Esophagus muscularis mucosa (tissue), 4 donors: ENCODE measurements at regions not wholly inside any gene's neighbourhood (a gene's known extent, or its start where the extent isn't known, plus 50 kb on each side); places are given as distances from the start of the nearest gene placed in this dataset.
"Not testable (repeated sequence)": the region's sequence is repeated elsewhere in the genome, so short reads cannot be mapped to it uniquely, and the experiment has no call there.

Experiments used
- DNase-seq: peaks from one replicate; pipeline ENCODE4 v3.0.0-alpha.2; 2017; ENCODE audit errors: extremely low spot score
- H3K27ac ChIP-seq, 4 donors: fragments of 200-600 bp; sonication (generic); replicated peaks in 1 of 4; 1 replicate in 3 of 4; 2 replicates in 1 of 4; pipeline ENCODE4 v1.5.1; 2016 to 2019; ENCODE audit warnings: mild to moderate bottlenecking in 1 of 4
- H3K27me3 ChIP-seq, 4 donors: fragments of 200-600 bp; sonication (generic); one replicate each; pipeline versions ENCODE4 v1.5.1 to v1.6.0; 2016 to 2019
- H3K36me3 ChIP-seq, 4 donors: fragments of 200-600 bp; sonication (generic); one replicate each; pipeline ENCODE4 v1.5.1; 2016 to 2019
- H3K4me1 ChIP-seq, 4 donors: fragments of 200-600 bp; sonication (generic); one replicate each; pipeline ENCODE4 v1.5.1; 2016 to 2019
- H3K4me3 ChIP-seq, 4 donors: fragments of 200-600 bp; sonication (generic); 1 replicate in 2 of 4; 2 replicates in 2 of 4; pipeline ENCODE4 v1.5.1; 2016 to 2019; ENCODE audit warnings: mild to moderate bottlenecking in 4 of 4, moderate library complexity in 1 of 4
- H3K9me3 ChIP-seq, 4 donors: fragments of 200-600 bp; sonication (generic); 1 replicate in 3 of 4; 2 replicates in 1 of 4; pipeline ENCODE4 v1.5.1; 2016 to 2019
- EP300 ChIP-seq: sonication (generic); formaldehyde crosslinking; IDR thresholded peaks from one replicate; pipeline ENCODE4 v1.6.1; 2017; ENCODE audit warnings: antibody characterized with exemption
- POLR2A ChIP-seq: fragments of 450-650 bp; IDR thresholded peaks from one replicate; pipeline ENCODE4 v1.6.1; 2017; ENCODE audit warnings: antibody characterized with exemption, moderate library complexity, mild to moderate bottlenecking, low read depth
- POLR2AphosphoS5 ChIP-seq, 2 donors: sonication (generic); formaldehyde crosslinking; IDR thresholded peaks; one replicate each; pipeline ENCODE4 v1.6.1; 2017; ENCODE audit warnings: antibody characterized with exemption in 2 of 2
- whole genome bisulfite sequencing: methylation state at CpG from one replicate; pipeline ENCODE4 v1.1.5; 2018; 5-methylcytosine and 5-hydroxymethylcytosine counted together
- intact Hi-C: fragments of 100-400 bp; cut with DNase I; formaldehyde crosslinking; loops from one replicate; pipeline ENCODE4 v1.15.1; 2023
- TF ChIP-seq, protein P1 (sequence below), 3 experiments: fragments of 200-600 bp in 2 of 3; fragments of 450-650 bp in 1 of 3; sonication (generic) in 2 of 3; IDR thresholded peaks; one replicate each; pipeline ENCODE4 v1.5.1; 2017 to 2019; ENCODE audit warnings: antibody characterized with exemption in 3 of 3, mild to moderate bottlenecking in 2 of 3, moderate library complexity in 1 of 3

DNA sequence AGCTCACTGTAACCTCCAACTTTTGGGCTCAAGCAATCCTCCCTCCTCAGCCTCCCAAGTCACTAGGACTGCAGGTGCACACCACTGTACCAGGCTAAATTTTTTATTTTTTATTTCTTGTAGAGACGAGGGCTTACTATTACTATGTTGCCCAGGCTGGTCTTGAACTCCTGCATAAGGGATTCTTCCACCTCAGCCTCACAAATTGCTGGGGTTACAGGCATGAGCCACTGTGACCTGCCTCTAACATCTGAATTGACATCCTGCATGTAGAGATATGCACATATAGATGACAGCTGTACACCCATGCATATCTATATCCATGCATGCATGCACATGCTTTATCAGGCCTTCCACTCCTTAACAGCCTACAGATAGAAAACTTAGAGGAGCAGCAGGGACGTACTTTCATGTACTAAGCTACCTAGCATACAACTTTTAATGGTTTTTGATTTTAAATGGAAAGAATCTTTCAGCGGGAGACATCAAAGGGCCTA is 740.9 kb upstream of the TPTE start:
- 45% methylated on average over 3 of the region's 3 CpGs for WGBS

DNA sequence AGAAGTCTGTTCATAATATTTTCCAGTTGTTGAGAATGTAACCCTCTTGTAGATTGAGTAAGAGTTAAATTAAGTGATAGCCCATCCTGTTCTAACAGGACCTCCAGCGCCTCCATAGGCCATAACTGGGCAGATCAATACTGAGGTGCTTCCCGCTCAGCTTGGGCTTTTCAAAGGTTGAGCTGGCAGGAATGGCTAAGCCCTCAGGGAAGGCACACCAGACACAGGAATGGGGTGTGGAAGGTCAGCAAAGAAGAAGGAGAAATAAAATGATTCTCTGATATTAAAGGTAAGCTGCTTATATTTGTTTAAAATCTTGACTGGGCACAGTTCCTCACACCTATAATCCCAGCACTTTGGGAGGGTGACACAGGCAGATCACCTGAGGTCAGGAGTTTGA is 737.8 kb upstream of the TPTE start:
- H3K27ac ChIP-seq, H3K4me1 ChIP-seq, H3K36me3 ChIP-seq, H3K4me3 ChIP-seq, intact Hi-C loops, H3K9me3 ChIP-seq: not testable (repeated sequence)
- H3K27me3 ChIP-seq = peaks cover 0 to 45% (median 0%) of the 10 kb centered on the region in 4 donors
- 38% methylated on average over 2 of the region's 2 CpGs for WGBS
- DNase-seq = peak; percentile 86

More for the DNA sequence above, 740.9 kb upstream of the TPTE start:
- Histone ChIP-seq H3K27me3 (peaks cover 0 to 39% (median 0%) of the 10 kb centered on the region in 4 donors), H3K9me3 (peaks cover 0 to 10% (median 0%) of the 10 kb centered on the region in 4 donors), H3K4me1 (no peaks in the 10 kb centered on the region), H3K4me3 (no peak overlapping the region), H3K36me3 (no peaks in the 10 kb centered on the region), H3K27ac (no peak overlapping the region)
- TF ChIP-seq, protein P1, sequence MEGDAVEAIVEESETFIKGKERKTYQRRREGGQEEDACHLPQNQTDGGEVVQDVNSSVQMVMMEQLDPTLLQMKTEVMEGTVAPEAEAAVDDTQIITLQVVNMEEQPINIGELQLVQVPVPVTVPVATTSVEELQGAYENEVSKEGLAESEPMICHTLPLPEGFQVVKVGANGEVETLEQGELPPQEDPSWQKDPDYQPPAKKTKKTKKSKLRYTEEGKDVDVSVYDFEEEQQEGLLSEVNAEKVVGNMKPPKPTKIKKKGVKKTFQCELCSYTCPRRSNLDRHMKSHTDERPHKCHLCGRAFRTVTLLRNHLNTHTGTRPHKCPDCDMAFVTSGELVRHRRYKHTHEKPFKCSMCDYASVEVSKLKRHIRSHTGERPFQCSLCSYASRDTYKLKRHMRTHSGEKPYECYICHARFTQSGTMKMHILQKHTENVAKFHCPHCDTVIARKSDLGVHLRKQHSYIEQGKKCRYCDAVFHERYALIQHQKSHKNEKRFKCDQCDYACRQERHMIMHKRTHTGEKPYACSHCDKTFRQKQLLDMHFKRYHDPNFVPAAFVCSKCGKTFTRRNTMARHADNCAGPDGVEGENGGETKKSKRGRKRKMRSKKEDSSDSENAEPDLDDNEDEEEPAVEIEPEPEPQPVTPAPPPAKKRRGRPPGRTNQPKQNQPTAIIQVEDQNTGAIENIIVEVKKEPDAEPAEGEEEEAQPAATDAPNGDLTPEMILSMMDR (IDR thresholded peaks at IDR 0.05) = no peak
- TF ChIP-seq POLR2AphosphoS5 (IDR thresholded peaks at IDR 0.05) (no peak), POLR2A (no peak), EP300 (no peak)
- intact Hi-C loops = no loop called here
- peak; percentile 92 for DNase-seq

DNA sequence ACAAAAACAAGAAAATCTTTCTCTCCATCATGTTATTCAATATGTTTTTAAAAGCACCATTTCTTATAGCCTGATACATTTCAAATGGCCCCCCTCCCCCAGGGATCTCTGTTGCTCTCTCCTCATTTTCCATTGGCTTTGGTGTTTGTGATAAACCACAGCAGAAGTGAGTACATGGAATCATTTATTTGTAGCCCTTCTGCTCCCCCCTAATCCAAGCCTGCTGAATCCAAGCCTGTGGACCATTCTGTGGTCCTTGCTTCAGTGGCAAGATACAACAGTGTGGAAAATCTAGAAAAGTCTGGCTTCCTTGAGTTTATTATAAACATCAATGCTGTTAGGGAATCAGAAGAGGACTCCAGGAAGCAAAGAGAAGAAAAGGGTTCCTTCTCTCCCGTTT is 737.2 kb upstream of the TPTE start:
- WGBS = 33% methylated on average over 1 of the region's 1 CpG
- H3K4me3 ChIP-seq, H3K27ac ChIP-seq, H3K4me1 ChIP-seq, H3K9me3 ChIP-seq, H3K36me3 ChIP-seq, intact Hi-C loops: not testable (repeated sequence)
- peak; percentile 91 for DNase-seq
- H3K27me3 ChIP-seq = peaks cover 0 to 48% (median 0%) of the 10 kb centered on the region in 4 donors

DNA sequence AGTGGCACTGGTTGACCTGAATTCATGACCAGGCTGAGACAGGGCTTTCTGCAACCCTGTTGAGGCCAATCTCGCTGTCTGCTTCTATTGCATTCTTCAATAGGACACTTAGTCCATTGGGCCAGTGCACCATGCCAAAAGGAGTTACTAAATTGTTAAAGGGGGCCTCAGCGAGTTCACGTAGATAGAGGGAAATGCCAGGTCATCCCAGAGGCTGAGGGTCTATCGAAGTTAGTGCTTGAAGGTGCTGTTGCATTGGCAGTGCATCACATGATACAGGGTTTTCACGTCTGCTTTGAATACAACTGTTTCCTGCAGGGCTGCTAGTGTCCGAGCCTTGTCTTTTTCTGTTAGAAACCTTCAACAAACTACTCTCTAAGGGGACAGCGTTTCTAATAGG is 735.3 kb upstream of the TPTE start:
- peak; percentile 92 for DNase-seq
- H3K27me3 ChIP-seq = peaks cover 0 to 56% (median 0%) of the 10 kb centered on the region in 4 donors
- H3K4me1 ChIP-seq, H3K27ac ChIP-seq, intact Hi-C loops, H3K36me3 ChIP-seq, H3K4me3 ChIP-seq, H3K9me3 ChIP-seq: not testable (repeated sequence)
- 50% methylated on average over 7 of the region's 7 CpGs for WGBS

DNA sequence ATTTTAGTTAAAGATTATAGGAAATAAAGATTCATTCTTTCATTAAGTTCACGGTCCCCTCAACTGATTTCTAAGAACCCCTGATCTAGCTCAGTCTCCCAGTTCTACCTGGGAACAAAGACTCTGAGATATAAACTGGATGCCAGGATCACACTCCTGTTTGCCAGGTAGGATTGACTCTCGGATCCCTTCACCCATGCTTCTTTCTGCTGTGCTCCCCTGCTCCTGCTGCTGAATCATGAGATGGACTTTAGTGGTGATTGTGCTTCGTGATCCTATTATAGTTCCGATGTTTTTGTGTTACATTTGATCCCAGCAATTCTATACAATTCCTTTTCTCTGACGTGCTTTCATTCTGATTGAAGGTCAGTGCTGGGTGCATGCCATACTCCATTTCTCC is 733.1 kb upstream of the TPTE start:
- H3K27ac ChIP-seq, H3K9me3 ChIP-seq, H3K36me3 ChIP-seq, intact Hi-C loops, H3K4me1 ChIP-seq, H3K4me3 ChIP-seq: not testable (repeated sequence)
- peaks cover 0 to 58% (median 0%) of the 10 kb centered on the region in 4 donors for H3K27me3 ChIP-seq
- peak; percentile 90 for DNase-seq
- WGBS = 48% methylated on average over 5 of the region's 5 CpGs

DNA sequence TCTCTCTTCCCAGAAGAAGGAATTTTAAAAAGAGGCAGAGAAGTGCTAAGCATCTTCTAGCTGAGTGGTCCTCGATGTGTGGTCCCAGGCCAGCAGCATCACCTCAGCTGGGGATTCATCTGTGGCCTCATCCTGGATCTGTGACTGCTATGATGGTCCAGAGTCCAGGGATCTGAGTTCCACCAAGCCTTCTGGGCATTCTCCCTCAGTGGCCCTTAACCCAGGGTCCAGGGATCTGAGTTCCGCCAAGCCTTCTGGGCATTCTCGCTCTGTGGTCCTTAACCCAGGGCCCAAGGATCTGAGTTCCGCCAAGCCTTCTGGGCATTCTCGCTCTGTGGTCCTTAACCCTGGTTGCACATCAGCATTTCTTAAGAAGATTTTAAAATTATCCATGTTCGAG is 731.0 kb upstream of the TPTE start:
- H3K27ac ChIP-seq, intact Hi-C loops, H3K36me3 ChIP-seq, H3K4me1 ChIP-seq, H3K9me3 ChIP-seq, H3K4me3 ChIP-seq: not testable (repeated sequence)
- peak; percentile 87 for DNase-seq
- peaks cover 0 to 46% (median 0%) of the 10 kb centered on the region in 4 donors for H3K27me3 ChIP-seq
- 71% methylated on average over 6 of the region's 6 CpGs for WGBS

DNA sequence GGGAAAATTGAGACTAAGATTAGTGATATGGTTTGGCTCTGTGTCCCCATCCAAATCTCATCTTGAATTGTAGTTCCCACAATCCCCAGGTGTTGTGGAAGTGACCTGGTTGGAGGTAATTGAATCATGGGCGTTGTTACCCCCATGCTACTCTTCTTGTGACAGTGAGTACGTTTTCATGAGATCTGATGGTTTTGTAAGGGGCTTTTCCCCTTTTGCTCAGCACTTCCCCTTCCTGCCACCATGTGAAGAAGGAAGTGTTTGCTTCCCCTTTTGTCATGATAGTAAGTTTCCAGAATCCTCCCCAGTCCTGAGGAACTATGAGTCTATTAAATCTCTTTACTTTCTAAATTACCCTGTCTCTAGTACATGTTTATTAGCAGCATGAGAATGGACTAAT is 729.9 kb upstream of the TPTE start:
- H3K27ac ChIP-seq, H3K36me3 ChIP-seq, H3K9me3 ChIP-seq, H3K4me1 ChIP-seq, intact Hi-C loops, H3K4me3 ChIP-seq: not testable (repeated sequence)
- DNase-seq = peak; percentile 87
- H3K27me3 ChIP-seq = peaks cover 0 to 38% (median 0%) of the 10 kb centered on the region in 4 donors
- 38% methylated on average over 2 of the region's 2 CpGs for WGBS

DNA sequence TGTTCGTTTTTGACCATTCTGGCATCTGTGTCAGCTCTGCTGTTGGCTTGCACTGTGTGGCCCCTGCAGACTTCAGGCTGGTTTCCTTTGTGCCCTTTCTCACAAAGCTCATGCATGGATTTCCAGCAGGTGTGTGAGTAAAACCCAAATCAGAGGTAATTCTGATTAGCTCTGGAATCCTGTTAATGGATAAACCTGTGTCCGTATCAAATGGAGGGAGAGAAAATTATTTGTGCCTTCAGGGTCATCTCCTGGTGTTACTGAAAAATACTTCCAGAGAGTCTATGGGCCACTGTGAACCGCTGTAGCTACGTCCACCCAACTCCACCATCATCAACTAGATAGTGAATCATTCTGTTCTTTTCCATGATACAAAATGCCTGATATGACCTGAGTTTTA is 726.1 kb upstream of the TPTE start:
- H3K4me3 ChIP-seq, H3K27ac ChIP-seq, H3K4me1 ChIP-seq, H3K9me3 ChIP-seq, intact Hi-C loops, H3K27me3 ChIP-seq, H3K36me3 ChIP-seq: not testable (repeated sequence)
- 59% methylated on average over 4 of the region's 4 CpGs for WGBS
- DNase-seq = peak; percentile 92

DNA sequence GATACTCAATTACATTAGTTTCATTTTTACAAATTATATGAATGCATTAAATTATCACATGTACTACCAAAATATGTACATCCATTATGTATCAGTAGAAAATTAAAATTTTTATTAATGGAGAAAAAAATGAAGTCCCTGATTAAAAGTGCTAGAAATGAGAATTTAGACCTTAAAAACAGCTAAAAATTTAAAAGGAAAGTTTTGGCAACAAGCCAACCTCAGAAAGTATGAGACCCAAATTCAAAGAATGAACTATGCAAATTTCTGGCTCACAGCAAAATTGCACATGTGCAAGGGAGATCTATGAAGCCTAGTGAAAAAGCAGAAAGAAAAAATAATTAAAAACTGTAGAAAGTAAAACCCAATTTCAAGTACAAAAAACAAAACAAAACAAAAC is 725.1 kb upstream of the TPTE start:
- H3K9me3 ChIP-seq, H3K27me3 ChIP-seq, H3K27ac ChIP-seq, H3K36me3 ChIP-seq, DNase-seq, intact Hi-C loops, H3K4me3 ChIP-seq, H3K4me1 ChIP-seq: not testable (repeated sequence)

DNA sequence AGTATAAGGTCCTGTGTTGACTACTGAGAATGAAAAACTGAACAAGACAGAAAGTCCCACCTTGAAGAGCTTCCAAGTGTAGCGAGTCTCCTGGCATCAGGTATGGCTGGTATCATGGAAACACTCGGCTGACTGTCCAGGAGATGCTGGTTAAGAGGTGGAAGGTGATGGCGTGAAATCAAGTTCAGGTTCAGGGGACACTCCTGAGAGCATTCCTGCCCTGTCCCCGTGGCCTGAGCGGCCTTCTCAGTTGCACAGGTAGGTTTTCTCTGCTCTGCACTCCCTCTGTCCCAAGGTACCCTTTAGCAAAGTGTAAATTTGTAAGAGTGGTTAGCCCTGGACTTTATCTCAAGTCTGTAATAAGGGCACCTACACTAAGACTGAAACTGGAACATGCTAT is 713.7 kb upstream of the TPTE start:
- H3K27me3 ChIP-seq, intact Hi-C loops, DNase-seq, H3K36me3 ChIP-seq, H3K4me1 ChIP-seq, H3K4me3 ChIP-seq, H3K27ac ChIP-seq, H3K9me3 ChIP-seq: not testable (repeated sequence)
- WGBS = no CpG with 5 or more reads among the region's 5 CpGs

DNA sequence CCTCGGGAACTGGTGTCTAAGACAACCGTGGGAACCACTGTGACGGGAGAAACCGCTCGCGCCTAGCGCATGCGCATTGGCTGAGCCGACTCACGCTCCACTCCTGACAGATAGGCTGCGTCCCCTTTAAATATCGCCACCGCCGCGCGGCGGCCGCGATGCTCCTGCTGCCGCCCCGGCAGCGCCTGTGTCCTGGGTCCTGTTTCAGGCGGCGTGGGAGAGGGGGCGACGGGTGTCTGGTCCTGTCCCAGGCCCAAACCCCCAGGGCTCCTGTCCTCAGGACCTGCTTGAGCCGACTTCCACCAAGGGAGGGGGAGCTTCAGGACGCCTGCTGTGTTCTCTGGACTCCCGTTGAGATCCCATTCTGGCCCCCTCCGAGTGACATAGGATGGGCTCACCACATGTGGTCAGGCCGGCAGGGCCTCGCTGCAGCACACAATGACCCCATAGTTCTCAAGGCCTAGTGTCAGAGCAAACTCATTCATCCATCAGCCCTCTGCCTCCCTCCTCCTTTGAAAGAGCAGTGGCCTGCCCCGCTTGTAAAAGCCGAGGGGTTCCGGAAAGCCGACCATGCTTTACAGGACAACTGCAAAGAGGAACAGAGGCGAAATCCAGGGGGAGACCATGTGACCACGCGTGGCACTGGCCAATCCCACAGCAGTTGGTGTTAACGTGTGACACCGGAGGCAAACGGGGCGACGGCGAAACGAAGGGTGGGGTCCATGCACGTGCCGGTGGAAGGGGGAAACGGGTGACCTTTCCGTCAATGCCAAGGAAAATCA is 710.0 kb upstream of the TPTE start:
- 81% methylated on average over 25 of the region's 50 CpGs for WGBS
- DNase-seq, H3K27me3 ChIP-seq, H3K4me3 ChIP-seq, H3K27ac ChIP-seq, intact Hi-C loops, H3K36me3 ChIP-seq, H3K9me3 ChIP-seq, H3K4me1 ChIP-seq: not testable (repeated sequence)

DNA sequence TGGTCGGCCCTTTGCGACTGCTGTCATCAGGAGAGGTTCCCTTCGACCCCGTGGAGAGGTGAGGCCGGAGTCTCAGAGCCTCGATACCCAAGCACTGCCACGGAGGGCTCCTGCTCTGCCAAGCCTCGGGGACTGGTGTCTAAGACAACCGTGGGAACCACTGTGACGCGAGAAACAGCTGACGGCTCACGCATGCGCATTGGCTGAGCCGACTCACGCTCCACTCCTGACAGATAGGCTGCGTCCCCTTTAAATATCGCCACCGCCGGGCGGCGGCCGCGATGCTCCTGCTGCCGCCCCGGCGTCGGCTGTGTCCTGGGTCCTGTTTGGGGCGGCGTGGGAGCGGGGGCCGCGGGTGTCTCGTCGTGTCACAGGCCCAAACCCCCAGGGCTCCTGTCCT is 708.9 kb upstream of the TPTE start:
- H3K27me3 ChIP-seq, intact Hi-C loops, H3K4me1 ChIP-seq, H3K4me3 ChIP-seq, H3K27ac ChIP-seq, H3K9me3 ChIP-seq, DNase-seq, H3K36me3 ChIP-seq: not testable (repeated sequence)
- WGBS = no CpG with 5 or more reads among the region's 35 CpGs
